A549 (cell line): ENCODE measurements at regions not wholly inside any gene's neighbourhood (a gene's known extent, or its start where the extent isn't known, plus 50 kb on each side); places are given as distances from the start of the nearest gene placed in this dataset.

Experiments
- ATAC-seq, 2 experiments: fragments of 200-7000 bp in 1 of 2; fragments of >200 bp in 1 of 2; cut with Nextera tagmentation in 1 of 2; cut with Tn5 transposase in 1 of 2; 3 replicates each; pipeline versions ENCODE4 v1.8.0 to v1.9.1; 2018 to 2020; ENCODE audit warnings: mild to moderate bottlenecking in 1 of 2, moderate library complexity in 1 of 2
- CTCF ChIA-PET: fragments of 300-600 bp; sonication (Branson Sonifier 250); formaldehyde crosslinking; extraction: SDS; loops from one replicate; lab custom pipeline; 2021; ENCODE audit warnings: antibody characterized with exemption, inconsistent platforms; lab: Yijun Ruan, JAX
- POLR2A ChIA-PET: fragments of 350-600 bp; formaldehyde crosslinking; extraction: SDS; loops from one replicate; lab custom pipeline; 2021; ENCODE audit warnings: antibody characterized with exemption, inconsistent platforms; lab: Yijun Ruan, JAX
- DNase-seq, 2 experiments: peaks; one replicate each; pipeline versions ENCODE4 v3.0.0 to v3.0.0-alpha.2; 2011 to 2016; ENCODE audit warnings: low read depth in 1 of 2, low spot score in 1 of 2
- FAIRE-seq: peaks from 2 replicates; lab custom pipeline; 2011; peaks lifted over from hg19 to GRCh38; lab: Jason Lieb, UNC
- H3K27ac ChIP-seq, 2 experiments: fragments of >200 bp; sonication (Bioruptor Twin); formaldehyde crosslinking; 3 replicates each; pipeline ENCODE4 v1.5.1; 2016 to 2017
- H3K4me1 ChIP-seq: fragments of >200 bp; sonication (Bioruptor Twin); formaldehyde crosslinking; 3 replicates; pipeline ENCODE4 v1.6.1; 2016
- H3K4me2 ChIP-seq: fragments of >200 bp; sonication (Bioruptor Twin); formaldehyde crosslinking; 3 replicates; pipeline ENCODE4 v1.6.1; 2016
- H3K4me3 ChIP-seq: fragments of >200 bp; sonication (Bioruptor Twin); formaldehyde crosslinking; 3 replicates; pipeline ENCODE4 v1.5.1; 2016
- H3K9me3 ChIP-seq: fragments of >200 bp; sonication (Bioruptor Twin); formaldehyde crosslinking; 3 replicates; pipeline ENCODE4 v1.6.1; 2016
- CEBPB ChIP-seq, 2 experiments: fragments of >200 bp in 1 of 2; sonication (Bioruptor Twin) in 1 of 2; formaldehyde crosslinking in 1 of 2; IDR thresholded peaks; 2 replicates each; pipeline ENCODE4 v1.6.1; 2012 to 2016
- GATA3 ChIP-seq: IDR thresholded peaks from 2 replicates; pipeline ENCODE4 v1.6.1; 2012; ENCODE audit warnings: borderline replicate concordance
- HDAC2 ChIP-seq: fragments of 200-600 bp; sonication (generic); IDR thresholded peaks from 2 replicates; pipeline ENCODE4 v1.6.1; 2016
- HEYL ChIP-seq: fragments of 250-450 bp; sonication (Bioruptor Pico); IDR thresholded peaks from 2 replicates; pipeline ENCODE4 v1.8.0; 2021; ENCODE audit warnings: mild to moderate bottlenecking, moderate library complexity
- HOXB13 ChIP-seq: fragments of 250-450 bp; sonication (Bioruptor Pico); IDR thresholded peaks from 2 replicates; pipeline ENCODE4 v1.5.0; 2020; ENCODE audit warnings: low read depth, mild to moderate bottlenecking, moderate library complexity
- JUNB ChIP-seq: fragments of >200 bp; sonication (Bioruptor Twin); formaldehyde crosslinking; IDR thresholded peaks from 2 replicates; pipeline ENCODE4 v1.6.1; 2016
- KDM1A ChIP-seq: fragments of 200-600 bp; sonication (generic); IDR thresholded peaks from 2 replicates; pipeline ENCODE4 v1.6.1; 2016; ENCODE audit warnings: low read depth, mild to moderate bottlenecking
- KDM5A ChIP-seq: fragments of 200-600 bp; sonication (generic); IDR thresholded peaks from 2 replicates; pipeline ENCODE4 v1.6.1; 2016; ENCODE audit warnings: antibody characterized with exemption, mild to moderate bottlenecking
- MAFK ChIP-seq: fragments of 450-650 bp; IDR thresholded peaks from 2 replicates; pipeline ENCODE4 v1.6.1; 2014; ENCODE audit not compliant: partially characterized antibody
- MAZ ChIP-seq: fragments of 150-350 bp; IDR thresholded peaks from 2 replicates; pipeline ENCODE4 v1.6.1; 2014; ENCODE audit warnings: antibody characterized with exemption, low read depth, low read length, borderline replicate concordance
- MYC ChIP-seq: IDR thresholded peaks from 2 replicates; pipeline ENCODE4 v1.6.1; 2012; ENCODE audit warnings: mild to moderate bottlenecking, inconsistent platforms, low read length, improper control_type of control experiment, borderline replicate concordance
- NFE2L2 ChIP-seq: fragments of 150-350 bp; conservative IDR thresholded peaks from 2 replicates; pipeline ENCODE4 v1.6.1; 2014; ENCODE audit warnings: low read length
- NR3C1 ChIP-seq: fragments of >200 bp; sonication (Bioruptor Twin); formaldehyde crosslinking; IDR thresholded peaks from 3 replicates; pipeline ENCODE4 v1.6.1; 2017
- PHF8 ChIP-seq: fragments of 200-600 bp; sonication (generic); IDR thresholded peaks from 2 replicates; pipeline ENCODE4 v1.6.1; 2016; ENCODE audit warnings: low read depth, mild to moderate bottlenecking, antibody characterized with exemption, moderate library complexity, borderline replicate concordance
- POLR2AphosphoS2 ChIP-seq: conservative IDR thresholded peaks from 2 replicates; pipeline ENCODE4 v1.6.1; 2012; ENCODE audit warnings: low read length, improper control_type of control experiment, inconsistent platforms
- RAD21 ChIP-seq, 2 experiments: fragments of >200 bp in 1 of 2; sonication (Bioruptor Twin) in 1 of 2; formaldehyde crosslinking in 1 of 2; IDR thresholded peaks in 1 of 2; conservative IDR thresholded peaks in 1 of 2; 2 replicates in 1 of 2; 3 replicates in 1 of 2; pipeline ENCODE4 v1.6.1; 2012 to 2018; ENCODE audit warnings: inconsistent platforms in 1 of 2
- RARB ChIP-seq: fragments of 250-450 bp; sonication (Bioruptor Pico); IDR thresholded peaks from 2 replicates; pipeline ENCODE4 v1.8.0; 2021; ENCODE audit warnings: mild to moderate bottlenecking, moderate library complexity
- RNF2 ChIP-seq: fragments of 200-600 bp; sonication (generic); IDR thresholded peaks from 2 replicates; pipeline ENCODE4 v1.6.1; 2016; ENCODE audit warnings: low read depth, mild to moderate bottlenecking, antibody characterized with exemption, moderate library complexity, borderline replicate concordance
- SMC3 ChIP-seq: fragments of >200 bp; sonication (Bioruptor Twin); formaldehyde crosslinking; IDR thresholded peaks from 3 replicates; pipeline ENCODE4 v1.6.1; 2018; ENCODE audit warnings: inconsistent platforms
- WGBS: methylation state at CpG from one replicate; pipeline ENCODE4 v1.1.6; 2017; ENCODE audit errors: missing lambda C conversion rate; 5-methylcytosine and 5-hydroxymethylcytosine counted together
- TF ChIP-seq, protein P1 (sequence below): fragments of 250-450 bp; sonication (Bioruptor Pico); IDR thresholded peaks from 2 replicates; pipeline ENCODE4 v1.5.0; 2020; ENCODE audit warnings: low read depth, mild to moderate bottlenecking, moderate library complexity
- TF ChIP-seq, protein P2 (sequence below): IDR thresholded peaks from 2 replicates; pipeline ENCODE4 v1.6.1; 2012
- TF ChIP-seq, protein P3 (sequence below): fragments of >200 bp; sonication (Bioruptor Twin); formaldehyde crosslinking; IDR thresholded peaks from 3 replicates; pipeline ENCODE4 v1.6.1; 2016
- TF ChIP-seq, protein P4 (sequence below): fragments of 150-350 bp; IDR thresholded peaks from 2 replicates; pipeline ENCODE4 v1.6.1; 2014; ENCODE audit warnings: low read depth, mild to moderate bottlenecking, low read length
- TF ChIP-seq, protein P5 (sequence below): fragments of 200-600 bp; sonication (generic); IDR thresholded peaks from 2 replicates; pipeline ENCODE4 v1.6.1; 2016; ENCODE audit warnings: antibody characterized with exemption, mild to moderate bottlenecking, moderate library complexity

DNA sequence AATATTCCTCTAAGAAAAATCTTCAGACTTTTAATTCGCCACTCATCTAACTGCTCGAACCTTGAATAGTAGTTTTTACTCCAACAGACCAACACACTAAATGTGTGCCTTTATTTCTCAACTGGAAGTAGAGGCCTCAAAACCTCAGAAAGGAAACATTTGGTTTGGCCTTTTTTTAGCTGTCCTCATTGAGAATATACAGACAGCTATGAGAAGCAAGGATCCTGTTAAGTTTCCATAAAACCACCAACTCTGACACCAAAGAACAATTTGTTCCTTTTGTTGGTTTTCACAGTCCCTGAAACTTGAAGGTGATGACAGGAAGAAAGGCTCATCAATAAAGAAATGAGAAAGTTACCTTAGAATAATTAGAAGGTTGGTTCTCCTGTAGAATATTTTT is 199.2 kb upstream of the MEOX2 start:
- no peaks in the 10 kb centered on the region for H3K4me1 ChIP-seq
- H3K27ac ChIP-seq = no peak overlapping the region
- ChIA-PET POLR2A (no interaction called here), CTCF (no interaction called here)
- TF ChIP-seq POLR2AphosphoS2 (no peak), KDM5A (no peak), NR3C1 (no peak), HOXB13 (no peak), RAD21 (conservative IDR thresholded peaks at IDR 0.05 in 1 of 2, IDR thresholded peaks at IDR 0.05 in 1 of 2) (no peak), HEYL (no peak), NFE2L2 (no peak), MYC (no peak), CEBPB (IDR thresholded peaks at IDR 0.05) (no peak), KDM1A (no peak), HDAC2 (no peak)
- TF ChIP-seq, protein P1, sequence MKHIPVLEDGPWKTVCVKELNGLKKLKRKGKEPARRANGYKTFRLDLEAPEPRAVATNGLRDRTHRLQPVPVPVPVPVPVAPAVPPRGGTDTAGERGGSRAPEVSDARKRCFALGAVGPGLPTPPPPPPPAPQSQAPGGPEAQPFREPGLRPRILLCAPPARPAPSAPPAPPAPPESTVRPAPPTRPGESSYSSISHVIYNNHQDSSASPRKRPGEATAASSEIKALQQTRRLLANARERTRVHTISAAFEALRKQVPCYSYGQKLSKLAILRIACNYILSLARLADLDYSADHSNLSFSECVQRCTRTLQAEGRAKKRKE (CRISPR knock-in tag) = no peak
- TF ChIP-seq, protein P2, sequence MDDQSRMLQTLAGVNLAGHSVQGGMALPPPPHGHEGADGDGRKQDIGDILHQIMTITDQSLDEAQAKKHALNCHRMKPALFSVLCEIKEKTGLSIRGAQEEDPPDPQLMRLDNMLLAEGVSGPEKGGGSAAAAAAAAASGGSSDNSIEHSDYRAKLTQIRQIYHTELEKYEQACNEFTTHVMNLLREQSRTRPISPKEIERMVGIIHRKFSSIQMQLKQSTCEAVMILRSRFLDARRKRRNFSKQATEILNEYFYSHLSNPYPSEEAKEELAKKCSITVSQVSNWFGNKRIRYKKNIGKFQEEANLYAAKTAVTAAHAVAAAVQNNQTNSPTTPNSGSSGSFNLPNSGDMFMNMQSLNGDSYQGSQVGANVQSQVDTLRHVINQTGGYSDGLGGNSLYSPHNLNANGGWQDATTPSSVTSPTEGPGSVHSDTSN = no peak
- no peaks in the 10 kb centered on the region for H3K9me3 ChIP-seq
- no peak overlapping the region for H3K4me2 ChIP-seq
- ATAC-seq = no peak
- no peak for DNase-seq
- no peak overlapping the region for H3K4me3 ChIP-seq
- no peak for FAIRE-seq
- 33% methylated on average over 2 of the region's 2 CpGs for WGBS

DNA sequence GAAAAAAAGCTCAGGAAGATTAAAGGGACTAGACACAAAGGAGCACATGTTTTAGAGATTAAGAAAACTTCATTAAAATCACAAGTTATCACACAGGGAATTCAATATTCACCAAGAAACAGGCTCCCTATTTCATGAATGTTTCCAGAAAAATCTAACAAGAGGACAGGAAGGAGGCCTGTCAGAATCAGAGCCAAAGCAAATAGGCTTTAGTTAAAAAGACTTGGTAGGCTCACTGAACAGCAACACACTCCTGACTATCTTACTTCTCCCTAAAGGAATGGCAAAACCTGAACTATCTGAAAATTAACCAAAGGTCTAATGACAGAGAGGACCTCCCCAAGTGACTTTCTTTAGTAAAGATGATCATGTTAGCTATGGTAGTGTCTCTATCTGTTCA is 188.3 kb upstream of the MEOX2 start:
- peak; percentile 7 for FAIRE-seq
- CTCF ChIA-PET = interaction anchor here (0.9 kb wide), 1 partner anchor 154 kb away, joined by 3 read pairs; no protein-coding TSS in a partner anchor
- no peak overlapping the region for H3K4me3 ChIP-seq
- no peak overlapping the region for H3K4me2 ChIP-seq
- no peaks in the 10 kb centered on the region for H3K4me1 ChIP-seq
- DNase-seq = no peak
- ATAC-seq = no peak
- TF ChIP-seq, protein P2 = no peak
- TF ChIP-seq MAZ (no peak), JUNB (no peak), RNF2 (no peak), PHF8 (no peak), GATA3 (no peak), MAFK (no peak), RARB (CRISPR knock-in tag) (no peak), HOXB13 (no peak), SMC3 (no peak)
- TF ChIP-seq, protein P3, sequence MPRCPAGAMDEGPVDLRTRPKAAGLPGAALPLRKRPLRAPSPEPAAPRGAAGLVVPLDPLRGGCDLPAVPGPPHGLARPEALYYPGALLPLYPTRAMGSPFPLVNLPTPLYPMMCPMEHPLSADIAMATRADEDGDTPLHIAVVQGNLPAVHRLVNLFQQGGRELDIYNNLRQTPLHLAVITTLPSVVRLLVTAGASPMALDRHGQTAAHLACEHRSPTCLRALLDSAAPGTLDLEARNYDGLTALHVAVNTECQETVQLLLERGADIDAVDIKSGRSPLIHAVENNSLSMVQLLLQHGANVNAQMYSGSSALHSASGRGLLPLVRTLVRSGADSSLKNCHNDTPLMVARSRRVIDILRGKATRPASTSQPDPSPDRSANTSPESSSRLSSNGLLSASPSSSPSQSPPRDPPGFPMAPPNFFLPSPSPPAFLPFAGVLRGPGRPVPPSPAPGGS = no peak
- TF ChIP-seq, protein P4, sequence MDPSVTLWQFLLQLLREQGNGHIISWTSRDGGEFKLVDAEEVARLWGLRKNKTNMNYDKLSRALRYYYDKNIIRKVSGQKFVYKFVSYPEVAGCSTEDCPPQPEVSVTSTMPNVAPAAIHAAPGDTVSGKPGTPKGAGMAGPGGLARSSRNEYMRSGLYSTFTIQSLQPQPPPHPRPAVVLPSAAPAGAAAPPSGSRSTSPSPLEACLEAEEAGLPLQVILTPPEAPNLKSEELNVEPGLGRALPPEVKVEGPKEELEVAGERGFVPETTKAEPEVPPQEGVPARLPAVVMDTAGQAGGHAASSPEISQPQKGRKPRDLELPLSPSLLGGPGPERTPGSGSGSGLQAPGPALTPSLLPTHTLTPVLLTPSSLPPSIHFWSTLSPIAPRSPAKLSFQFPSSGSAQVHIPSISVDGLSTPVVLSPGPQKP = no peak
- TF ChIP-seq, protein P5, sequence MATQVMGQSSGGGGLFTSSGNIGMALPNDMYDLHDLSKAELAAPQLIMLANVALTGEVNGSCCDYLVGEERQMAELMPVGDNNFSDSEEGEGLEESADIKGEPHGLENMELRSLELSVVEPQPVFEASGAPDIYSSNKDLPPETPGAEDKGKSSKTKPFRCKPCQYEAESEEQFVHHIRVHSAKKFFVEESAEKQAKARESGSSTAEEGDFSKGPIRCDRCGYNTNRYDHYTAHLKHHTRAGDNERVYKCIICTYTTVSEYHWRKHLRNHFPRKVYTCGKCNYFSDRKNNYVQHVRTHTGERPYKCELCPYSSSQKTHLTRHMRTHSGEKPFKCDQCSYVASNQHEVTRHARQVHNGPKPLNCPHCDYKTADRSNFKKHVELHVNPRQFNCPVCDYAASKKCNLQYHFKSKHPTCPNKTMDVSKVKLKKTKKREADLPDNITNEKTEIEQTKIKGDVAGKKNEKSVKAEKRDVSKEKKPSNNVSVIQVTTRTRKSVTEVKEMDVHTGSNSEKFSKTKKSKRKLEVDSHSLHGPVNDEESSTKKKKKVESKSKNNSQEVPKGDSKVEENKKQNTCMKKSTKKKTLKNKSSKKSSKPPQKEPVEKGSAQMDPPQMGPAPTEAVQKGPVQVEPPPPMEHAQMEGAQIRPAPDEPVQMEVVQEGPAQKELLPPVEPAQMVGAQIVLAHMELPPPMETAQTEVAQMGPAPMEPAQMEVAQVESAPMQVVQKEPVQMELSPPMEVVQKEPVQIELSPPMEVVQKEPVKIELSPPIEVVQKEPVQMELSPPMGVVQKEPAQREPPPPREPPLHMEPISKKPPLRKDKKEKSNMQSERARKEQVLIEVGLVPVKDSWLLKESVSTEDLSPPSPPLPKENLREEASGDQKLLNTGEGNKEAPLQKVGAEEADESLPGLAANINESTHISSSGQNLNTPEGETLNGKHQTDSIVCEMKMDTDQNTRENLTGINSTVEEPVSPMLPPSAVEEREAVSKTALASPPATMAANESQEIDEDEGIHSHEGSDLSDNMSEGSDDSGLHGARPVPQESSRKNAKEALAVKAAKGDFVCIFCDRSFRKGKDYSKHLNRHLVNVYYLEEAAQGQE = no peak
- no peaks in the 10 kb centered on the region for H3K9me3 ChIP-seq
- H3K27ac ChIP-seq = no peak overlapping the region
- POLR2A ChIA-PET = no interaction called here
